Lower leg skin (tissue), 3 donors: ENCODE measurements at regions not wholly inside any gene's neighbourhood (a gene's known extent, or its start where the extent isn't known, plus 50 kb on each side); places are given as distances from the start of the nearest gene placed in this dataset.

Experiments used
- CTCF ChIP-seq, 3 donors: fragments of 450-650 bp; IDR thresholded peaks; one replicate each; pipeline ENCODE4 v1.5.1; 2016; ENCODE audit warnings: antibody characterized with exemption in 3 of 3, mild to moderate bottlenecking in 3 of 3, moderate library complexity in 2 of 3
- POLR2A ChIP-seq, 2 donors: fragments of 450-650 bp; IDR thresholded peaks; one replicate each; pipeline ENCODE4 v1.6.1; 2016 to 2017; ENCODE audit warnings: antibody characterized with exemption in 2 of 2, mild to moderate bottlenecking in 1 of 2, moderate library complexity in 1 of 2

GRCh38 chr16:6216836-6217235 lies 1115.8 kb upstream of the RBFOX1 start:
- TF ChIP-seq POLR2A (IDR thresholded peaks at IDR 0.05) = no peak
- TF ChIP-seq CTCF (IDR thresholded peaks at IDR 0.05) = no peak
